ENCODE measurements at regions not wholly inside any gene's neighbourhood (a gene's known extent, or its start where the extent isn't known, plus 50 kb on each side); places are given as distances from the start of the nearest gene placed in this dataset.

- no peak for TF ChIP-seq ZNF3 (CRISPR knock-in tag; IDR thresholded peaks at IDR 0.05)
- TF ChIP-seq POLR2A (conservative IDR thresholded peaks at IDR 0.05) = no peak
- TF ChIP-seq, protein P1, sequence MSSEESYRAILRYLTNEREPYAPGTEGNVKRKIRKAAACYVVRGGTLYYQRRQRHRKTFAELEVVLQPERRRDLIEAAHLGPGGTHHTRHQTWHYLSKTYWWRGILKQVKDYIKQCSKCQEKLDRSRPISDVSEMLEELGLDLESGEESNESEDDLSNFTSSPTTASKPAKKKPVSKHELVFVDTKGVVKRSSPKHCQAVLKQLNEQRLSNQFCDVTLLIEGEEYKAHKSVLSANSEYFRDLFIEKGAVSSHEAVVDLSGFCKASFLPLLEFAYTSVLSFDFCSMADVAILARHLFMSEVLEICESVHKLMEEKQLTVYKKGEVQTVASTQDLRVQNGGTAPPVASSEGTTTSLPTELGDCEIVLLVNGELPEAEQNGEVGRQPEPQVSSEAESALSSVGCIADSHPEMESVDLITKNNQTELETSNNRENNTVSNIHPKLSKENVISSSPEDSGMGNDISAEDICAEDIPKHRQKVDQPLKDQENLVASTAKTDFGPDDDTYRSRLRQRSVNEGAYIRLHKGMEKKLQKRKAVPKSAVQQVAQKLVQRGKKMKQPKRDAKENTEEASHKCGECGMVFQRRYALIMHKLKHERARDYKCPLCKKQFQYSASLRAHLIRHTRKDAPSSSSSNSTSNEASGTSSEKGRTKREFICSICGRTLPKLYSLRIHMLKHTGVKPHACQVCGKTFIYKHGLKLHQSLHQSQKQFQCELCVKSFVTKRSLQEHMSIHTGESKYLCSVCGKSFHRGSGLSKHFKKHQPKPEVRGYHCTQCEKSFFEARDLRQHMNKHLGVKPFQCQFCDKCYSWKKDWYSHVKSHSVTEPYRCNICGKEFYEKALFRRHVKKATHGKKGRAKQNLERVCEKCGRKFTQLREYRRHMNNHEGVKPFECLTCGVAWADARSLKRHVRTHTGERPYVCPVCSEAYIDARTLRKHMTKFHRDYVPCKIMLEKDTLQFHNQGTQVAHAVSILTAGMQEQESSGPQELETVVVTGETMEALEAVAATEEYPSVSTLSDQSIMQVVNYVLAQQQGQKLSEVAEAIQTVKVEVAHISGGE (CRISPR knock-in tag; IDR thresholded peaks at IDR 0.05) = no peak
Observed at GRCh38 chr4:130534651-130535050, 1438.7 kb downstream of the C4orf33 start.
